DMS153 treated with DMSO at 0.1 percent for 48 hours (cell line): ENCODE measurements at regions not wholly inside any gene's neighbourhood (a gene's known extent, or its start where the extent isn't known, plus 50 kb on each side); places are given as distances from the start of the nearest gene placed in this dataset.
"Not testable (repeated sequence)": the region's sequence is repeated elsewhere in the genome, so short reads cannot be mapped to it uniquely, and the experiment has no call there.

Experiments used
- DNase-seq: peaks from one replicate; lab custom pipeline; 2025; ENCODE audit not compliant: unreplicated experiment; lab: John Stamatoyannopoulos, UW

GRCh38 chr6:114989279-114989964, 646.6 kb upstream of the HS3ST5 start:
- DNase-seq, result no peak

- DNase-seq, result no peak
Measured at GRCh38 chr6:114987281-114987680, 644.5 kb upstream of the HS3ST5 start.

- no peak for DNase-seq
Measured at GRCh38 chr6:114955363-114955762, 612.5 kb upstream of the HS3ST5 start.

- DNase-seq, result no peak
Measured at GRCh38 chr6:114952229-114952628, 609.4 kb upstream of the HS3ST5 start.

- no peak for DNase-seq
Measured at GRCh38 chr6:114945392-114945791, 602.6 kb upstream of the HS3ST5 start.

- DNase-seq, result peak; percentile 35
Measured at GRCh38 chr6:114941078-114941477, 598.3 kb upstream of the HS3ST5 start.

GRCh38 chr6:114940181-114940580, 597.4 kb upstream of the HS3ST5 start:
- DNase-seq, result no peak

GRCh38 chr6:114939630-114940029, 596.8 kb upstream of the HS3ST5 start:
- no peak for DNase-seq

- no peak for DNase-seq
Measured at GRCh38 chr6:114936080-114936479, 593.3 kb upstream of the HS3ST5 start.

- DNase-seq, result no peak
Measured at GRCh38 chr6:114934079-114934478, 591.3 kb upstream of the HS3ST5 start.

- not testable (repeated sequence) for DNase-seq
Measured at GRCh38 chr6:114928731-114929130, 585.9 kb upstream of the HS3ST5 start.

- no peak for DNase-seq
Measured at GRCh38 chr6:114906096-114906495, 563.3 kb upstream of the HS3ST5 start.

- no peak for DNase-seq
Measured at GRCh38 chr6:114897536-114897935, 554.7 kb upstream of the HS3ST5 start.

- no peak for DNase-seq
Measured at GRCh38 chr6:114892211-114892610, 549.4 kb upstream of the HS3ST5 start.

- DNase-seq, result no peak
Measured at GRCh38 chr6:114888241-114888640, 545.4 kb upstream of the HS3ST5 start.

GRCh38 chr6:114886670-114887436, 544.0 kb upstream of the HS3ST5 start:
- no peak for DNase-seq

GRCh38 chr6:114879693-114880092, 536.9 kb upstream of the HS3ST5 start:
- no peak for DNase-seq

- DNase-seq, result no peak
Measured at GRCh38 chr6:114878091-114878490, 535.3 kb upstream of the HS3ST5 start.

- DNase-seq, result no peak
Measured at GRCh38 chr6:114874410-114874809, 531.6 kb upstream of the HS3ST5 start.

- DNase-seq, result not testable (repeated sequence)
Measured at GRCh38 chr6:114865506-114865905, 522.7 kb upstream of the HS3ST5 start.

- no peak for DNase-seq
Measured at GRCh38 chr6:114863610-114864009, 520.8 kb upstream of the HS3ST5 start.

GRCh38 chr6:114862819-114863218, 520.0 kb upstream of the HS3ST5 start:
- DNase-seq, result no peak

GRCh38 chr6:114862064-114862463, 519.2 kb upstream of the HS3ST5 start:
- no peak for DNase-seq
